ENCODE measurements at regions not wholly inside any gene's neighbourhood (a gene's known extent, or its start where the extent isn't known, plus 50 kb on each side); places are given as distances from the start of the nearest gene placed in this dataset.

DNA sequence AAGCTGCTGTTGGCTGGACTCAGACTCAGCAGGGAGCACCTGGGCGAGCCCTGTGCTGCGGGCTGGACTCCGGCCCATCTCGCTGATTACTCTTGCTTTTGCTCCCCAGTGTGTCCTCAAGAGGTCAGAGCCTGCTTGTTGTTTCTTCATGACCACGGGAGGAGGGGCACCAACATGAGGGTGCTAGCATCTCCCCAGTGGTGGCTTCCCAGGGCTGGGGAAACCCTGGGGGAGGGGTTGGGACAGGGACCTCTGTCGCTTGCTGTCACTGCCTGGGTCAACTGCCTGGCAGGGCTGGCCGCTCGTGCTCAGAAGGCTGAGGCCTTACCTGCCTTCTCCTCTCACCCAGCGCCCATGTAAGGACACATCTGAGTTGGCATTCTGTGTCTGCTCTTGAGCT, 152.3 kb upstream of the SHH start:
- TF ChIP-seq EP300 (IDR thresholded peaks at IDR 0.05): no peak
- TF ChIP-seq, protein P1, sequence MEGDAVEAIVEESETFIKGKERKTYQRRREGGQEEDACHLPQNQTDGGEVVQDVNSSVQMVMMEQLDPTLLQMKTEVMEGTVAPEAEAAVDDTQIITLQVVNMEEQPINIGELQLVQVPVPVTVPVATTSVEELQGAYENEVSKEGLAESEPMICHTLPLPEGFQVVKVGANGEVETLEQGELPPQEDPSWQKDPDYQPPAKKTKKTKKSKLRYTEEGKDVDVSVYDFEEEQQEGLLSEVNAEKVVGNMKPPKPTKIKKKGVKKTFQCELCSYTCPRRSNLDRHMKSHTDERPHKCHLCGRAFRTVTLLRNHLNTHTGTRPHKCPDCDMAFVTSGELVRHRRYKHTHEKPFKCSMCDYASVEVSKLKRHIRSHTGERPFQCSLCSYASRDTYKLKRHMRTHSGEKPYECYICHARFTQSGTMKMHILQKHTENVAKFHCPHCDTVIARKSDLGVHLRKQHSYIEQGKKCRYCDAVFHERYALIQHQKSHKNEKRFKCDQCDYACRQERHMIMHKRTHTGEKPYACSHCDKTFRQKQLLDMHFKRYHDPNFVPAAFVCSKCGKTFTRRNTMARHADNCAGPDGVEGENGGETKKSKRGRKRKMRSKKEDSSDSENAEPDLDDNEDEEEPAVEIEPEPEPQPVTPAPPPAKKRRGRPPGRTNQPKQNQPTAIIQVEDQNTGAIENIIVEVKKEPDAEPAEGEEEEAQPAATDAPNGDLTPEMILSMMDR (IDR thresholded peaks at IDR 0.05): no peak
- TF ChIP-seq POLR2A (IDR thresholded peaks at IDR 0.05): no peak
- TF ChIP-seq POLR2AphosphoS5 (IDR thresholded peaks at IDR 0.05): no peak
